H1 (cell line): ENCODE measurements at regions not wholly inside any gene's neighbourhood (a gene's known extent, or its start where the extent isn't known, plus 50 kb on each side); places are given as distances from the start of the nearest gene placed in this dataset.

Source experiments
- CTCF ChIA-PET: fragments of 300-600 bp; sonication (Branson Sonifier 250); formaldehyde crosslinking; loops from one replicate; lab custom pipeline; 2021; ENCODE audit not compliant: partially characterized antibody; lab: Charles Lee
- POLR2A ChIA-PET: fragments of 300-600 bp; sonication (Branson Sonifier 250); formaldehyde crosslinking; loops from one replicate; lab custom pipeline; 2021; ENCODE audit warnings: inconsistent platforms; ENCODE audit not compliant: partially characterized antibody; lab: Charles Lee
- DNase-seq, 2 experiments: peaks; one replicate each; pipeline versions ENCODE4 v3.0.0 to v3.0.0-alpha.2; 2010 to 2022; ENCODE audit warnings: low spot score in 2 of 2, low read depth in 1 of 2, mixed read lengths in 1 of 2
- FAIRE-seq: peaks from 2 replicates; lab custom pipeline; 2011; peaks lifted over from hg19 to GRCh38; lab: Jason Lieb, UNC
- H2AFZ ChIP-seq: 2 replicates; pipeline ENCODE4 v1.8.1; 2012; ENCODE audit warnings: low read length, inconsistent platforms
- H2AK5ac ChIP-seq: 2 replicates; pipeline ENCODE4 v1.6.1; 2013; ENCODE audit warnings: low read depth, low read length
- H2BK120ac ChIP-seq: replicated peaks from 2 replicates; pipeline ENCODE3; 2013; ENCODE audit warnings: low read depth, low read length, inconsistent platforms
- H2BK12ac ChIP-seq: 2 replicates; pipeline ENCODE4 v1.6.1; 2013; ENCODE audit warnings: low read depth, low read length
- H2BK15ac ChIP-seq: 2 replicates; pipeline ENCODE4 v1.6.1; 2013; ENCODE audit warnings: low read length
- H2BK20ac ChIP-seq: 2 replicates; pipeline ENCODE4 v1.6.1; 2013; ENCODE audit warnings: low read length
- H2BK5ac ChIP-seq: 2 replicates; pipeline ENCODE4 v1.6.1; 2013; ENCODE audit warnings: low read depth, low read length
- H3K14ac ChIP-seq: 2 replicates; pipeline ENCODE4 v1.6.1; 2013; ENCODE audit warnings: inconsistent platforms; ENCODE audit not compliant: insufficient read length
- H3K18ac ChIP-seq: 2 replicates; pipeline ENCODE4 v1.6.1; 2013; ENCODE audit warnings: low read length; ENCODE audit errors: extremely low read depth
- H3K23ac ChIP-seq: 2 replicates; pipeline ENCODE4 v1.6.1; 2013; ENCODE audit warnings: inconsistent platforms; ENCODE audit not compliant: insufficient read length
- H3K23me2 ChIP-seq: 2 replicates; pipeline ENCODE4 v1.6.1; 2013; ENCODE audit warnings: low read depth, low read length
- H3K27ac ChIP-seq: 2 replicates; pipeline ENCODE4 v1.6.1; 2011; ENCODE audit warnings: low read depth, low read length, inconsistent platforms
- H3K27me3 ChIP-seq, 4 experiments: replicated peaks in 1 of 4; 1 replicate in 1 of 4; 2 replicates in 3 of 4; pipeline versions ENCODE4 v1.6.1 to v1.8.1; 2011 to 2013; ENCODE audit warnings: low read length in 3 of 4, mild to moderate bottlenecking in 3 of 4, inconsistent platforms in 2 of 4, mixed read lengths in 2 of 4, moderate library complexity in 1 of 4; ENCODE audit not compliant: control insufficient read depth in 3 of 4, insufficient read depth in 3 of 4; ENCODE audit errors: extremely low read depth in 1 of 4
- H3K36me3 ChIP-seq, 4 experiments: 2 replicates each; pipeline versions ENCODE4 v1.6.1 to v1.8.1; 2011 to 2013; ENCODE audit warnings: mild to moderate bottlenecking in 4 of 4, low read length in 3 of 4, moderate library complexity in 2 of 4, control low read depth in 1 of 4, inconsistent platforms in 1 of 4; ENCODE audit not compliant: insufficient read depth in 4 of 4, control insufficient read depth in 2 of 4
- H3K4ac ChIP-seq: replicated peaks from 2 replicates; pipeline ENCODE3; 2013; ENCODE audit warnings: low read length, low read depth, mixed read lengths, inconsistent platforms; ENCODE audit not compliant: insufficient read length
- H3K4me1 ChIP-seq, 4 experiments: replicated peaks in 1 of 4; 1 replicate in 1 of 4; 2 replicates in 3 of 4; pipeline versions ENCODE4 v1.6.1 to v1.8.1; 2011 to 2013; ENCODE audit warnings: low read length in 3 of 4, inconsistent platforms in 2 of 4, mixed read lengths in 1 of 4; ENCODE audit not compliant: insufficient read depth in 4 of 4, control insufficient read depth in 3 of 4
- H3K4me2 ChIP-seq, 2 experiments: 2 replicates each; pipeline versions ENCODE4 v1.6.1 to v1.8.1; 2011 to 2013; ENCODE audit warnings: low read depth in 2 of 2, low read length in 2 of 2, control low read depth in 1 of 2, inconsistent platforms in 1 of 2, mild to moderate bottlenecking in 1 of 2; ENCODE audit not compliant: insufficient read depth in 1 of 2
- H3K4me3 ChIP-seq, 4 experiments: fragments of 200-600, 300-600 bp in 1 of 4; sonication (generic), shearing (Covaris generic), sonication (Bioruptor Twin) in 1 of 4; 2 replicates each; pipeline versions ENCODE4 v1.5.1 to v1.8.1; 2011 to 2016; ENCODE audit warnings: low read length in 4 of 4, low read depth in 3 of 4, control low read depth in 2 of 4, inconsistent platforms in 2 of 4, mild to moderate bottlenecking in 2 of 4, mixed read lengths in 1 of 4, moderate library complexity in 1 of 4; ENCODE audit not compliant: insufficient read depth in 2 of 4; ENCODE audit errors: extremely low read depth in 1 of 4
- H3K56ac ChIP-seq: replicated peaks from 2 replicates; pipeline ENCODE3; 2013; ENCODE audit warnings: low read depth, mild to moderate bottlenecking, mixed read lengths, low read length, inconsistent platforms; ENCODE audit not compliant: insufficient read length
- H3K79me1 ChIP-seq: 2 replicates; pipeline ENCODE4 v1.6.1; 2013; ENCODE audit warnings: low read depth, low read length, control low read depth
- H3K79me2 ChIP-seq, 2 experiments: 2 replicates each; pipeline versions ENCODE4 v1.6.1 to v1.8.1; 2012 to 2013; ENCODE audit warnings: low read length in 2 of 2, mild to moderate bottlenecking in 2 of 2, inconsistent platforms in 1 of 2; ENCODE audit not compliant: insufficient read depth in 2 of 2, control insufficient read depth in 1 of 2
- H3K9ac ChIP-seq, 4 experiments: replicated peaks in 1 of 4; 1 replicate in 1 of 4; 2 replicates in 3 of 4; pipeline versions ENCODE4 v1.6.1 to v1.8.1; 2011 to 2013; ENCODE audit warnings: low read depth in 3 of 4, low read length in 3 of 4, control low read depth in 2 of 4, mild to moderate bottlenecking in 2 of 4, moderate library complexity in 2 of 4, inconsistent platforms in 1 of 4; ENCODE audit errors: extremely low read depth in 1 of 4
- H3K9me3 ChIP-seq, 2 experiments: 2 replicates each; pipeline versions ENCODE4 v1.6.1 to v1.8.1; 2012 to 2013; ENCODE audit warnings: mild to moderate bottlenecking in 2 of 2, moderate library complexity in 2 of 2, control low read depth in 1 of 2, inconsistent platforms in 1 of 2, low read depth in 1 of 2, low read length in 1 of 2, mixed read lengths in 1 of 2; ENCODE audit not compliant: insufficient read depth in 2 of 2
- H4K20me1 ChIP-seq, 2 experiments: replicated peaks in 1 of 2; 2 replicates each; pipeline versions ENCODE3 to v1.8.1; 2011 to 2013; ENCODE audit warnings: inconsistent platforms in 2 of 2, low read length in 2 of 2, mild to moderate bottlenecking in 1 of 2; ENCODE audit not compliant: insufficient read depth in 2 of 2, control insufficient read depth in 1 of 2
- H4K5ac ChIP-seq: 2 replicates; pipeline ENCODE4 v1.6.1; 2013; ENCODE audit warnings: low read length, low read depth, mixed read lengths, inconsistent platforms; ENCODE audit not compliant: insufficient read length
- H4K8ac ChIP-seq: 2 replicates; pipeline ENCODE4 v1.8.0; 2013; ENCODE audit warnings: mild to moderate bottlenecking, moderate library complexity, low read length, inconsistent platforms; ENCODE audit not compliant: insufficient read depth; ENCODE audit errors: extremely low read depth
- H4K91ac ChIP-seq: replicated peaks from 2 replicates; pipeline ENCODE3; 2013; ENCODE audit warnings: low read length, mixed read lengths, inconsistent platforms; ENCODE audit not compliant: insufficient read length
- CHD7 ChIP-seq: fragments of 300-600 bp; sonication (generic); IDR thresholded peaks from 2 replicates; pipeline ENCODE4 v1.7.1; 2012; ENCODE audit warnings: low read length, moderate library complexity, mild to moderate bottlenecking, inconsistent platforms; ENCODE audit not compliant: insufficient replicate concordance
- WGBS, 2 experiments: shearing (Covaris generic) in 1 of 2; methylation state at CpG; one replicate each; pipeline versions ENCODE4 v1.1.6 to v1.1.7; 2013 to 2015; ENCODE audit warnings: low lambda C conversion rate in 2 of 2, mixed read lengths in 2 of 2, inconsistent platforms in 1 of 2, low coverage in 1 of 2, missing lambda C conversion rate in 1 of 2; ENCODE audit not compliant: insufficient replicate concordance in 2 of 2, insufficient coverage in 1 of 2, insufficient read length in 1 of 2; ENCODE audit errors: extremely low coverage in 1 of 2, missing lambda C conversion rate in 1 of 2; 5-methylcytosine and 5-hydroxymethylcytosine counted together

GRCh38 chr4:132276989-132277388 is 872.1 kb upstream of the PCDH10 start:
- H3K9me3 ChIP-seq = peaks cover 0 to 5% of the 10 kb centered on the region in 2 experiments; a peak in 1 of 4 replicates
- H3K23ac ChIP-seq = no peak overlapping the region
- no peak overlapping the region for H2BK15ac ChIP-seq
- no peak overlapping the region for H2BK5ac ChIP-seq
- H4K8ac ChIP-seq = no peak overlapping the region
- H3K36me3 ChIP-seq = no peaks in the 10 kb centered on the region; a peak in 1 of 8 replicates
- no peak overlapping the region for H2BK120ac ChIP-seq
- no peak overlapping the region for H3K18ac ChIP-seq
- no peak overlapping the region for H3K14ac ChIP-seq
- H3K79me1 ChIP-seq = no peaks in the 10 kb centered on the region
- no peak overlapping the region for H4K5ac ChIP-seq
- H3K56ac ChIP-seq = no peak overlapping the region
- H3K23me2 ChIP-seq = no peaks in the 10 kb centered on the region
- H3K4me2 ChIP-seq = no peak overlapping the region
- DNase-seq = no peak
- H2BK20ac ChIP-seq = no peak overlapping the region
- H3K27ac ChIP-seq = no peak overlapping the region
- no peak overlapping the region for H3K9ac ChIP-seq
- no peak overlapping the region; the same call in 1 of the 2 replicates for H2AFZ ChIP-seq
- H2AK5ac ChIP-seq = no peak overlapping the region
- H3K79me2 ChIP-seq = no peaks in the 10 kb centered on the region
- no peak for FAIRE-seq
- no peak overlapping the region for H3K4me3 ChIP-seq
- no peaks in the 10 kb centered on the region for H3K4me1 ChIP-seq
- no peaks in the 10 kb centered on the region for H3K27me3 ChIP-seq
- no peak overlapping the region for H4K91ac ChIP-seq
- no peak overlapping the region for H2BK12ac ChIP-seq
- ChIA-PET POLR2A (no interaction called here), CTCF (no interaction called here)
- H4K20me1 ChIP-seq = no peaks in the 10 kb centered on the region
- 82% methylated on average over 2 of the region's 2 CpGs; no CpG with 5 or more reads in 1 of the 2 experiments for WGBS, 2 experiments
- no peak overlapping the region for H3K4ac ChIP-seq
- no peak for TF ChIP-seq CHD7
